ENCODE measurements at regions not wholly inside any gene's neighbourhood (a gene's known extent, or its start where the extent isn't known, plus 50 kb on each side); places are given as distances from the start of the nearest gene placed in this dataset.

DNA sequence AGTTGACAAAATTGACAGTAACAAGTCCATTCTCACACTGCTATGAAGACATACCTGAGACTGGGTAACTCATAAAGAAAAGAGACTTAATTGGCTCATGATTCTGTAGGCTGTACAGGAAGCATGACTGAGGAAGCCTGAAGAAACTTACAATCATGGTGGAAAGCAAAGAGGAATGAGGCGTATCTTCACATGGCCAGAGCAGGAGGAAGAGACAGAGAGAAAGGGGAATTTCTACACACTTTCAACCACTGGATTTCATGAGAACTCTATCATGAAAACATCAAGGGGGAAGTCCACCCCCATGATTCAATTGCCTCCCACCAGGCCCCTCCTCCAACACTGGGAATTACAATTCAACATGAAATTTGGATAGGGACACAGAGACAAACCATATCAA, 758.4 kb upstream of the SLITRK1 start:
- no peaks in the 10 kb centered on the region for H3K9me3 ChIP-seq (ENCODE audit: low read length)
- intact Hi-C loops (cut with micrococcal nuclease): loop anchor here (10.0 kb wide), 2 partner anchors 66 to 1316 kb away; no protein-coding TSS in a partner anchor
- H3K4me2 ChIP-seq (ENCODE audit: low read length): no peak overlapping the region
- no peaks in the 10 kb centered on the region for H3K79me2 ChIP-seq (ENCODE audit: low read length)
- no peak overlapping the region for H3K9ac ChIP-seq (ENCODE audit: low read length)
- H3K4me3 ChIP-seq (ENCODE audit: low read length): no peak overlapping the region
- BruUV-seq (replicated peaks): no TSS peak
- no peaks in the 10 kb centered on the region for H3F3A ChIP-seq (ENCODE audit: low read length, unreplicated experiment)
- DNase-seq (no peak), ATAC-seq (no peak)
- H3K27ac ChIP-seq (ENCODE audit: low read length): no peak overlapping the region
- H3K27me3 ChIP-seq (ENCODE audit: low read length): no peaks in the 10 kb centered on the region
- CTCF ChIA-PET: no interaction called here
- no peaks in the 10 kb centered on the region for H3K36me3 ChIP-seq (ENCODE audit: low read depth, low read length)
- no peaks in the 10 kb centered on the region for H3K9me2 ChIP-seq (replicated peaks; ENCODE audit: low read length)
- no peak for TF ChIP-seq EZH2phosphoT487 (IDR thresholded peaks at IDR 0.05; ENCODE audit: borderline replicate concordance, low read length)
- TF ChIP-seq, protein P1, sequence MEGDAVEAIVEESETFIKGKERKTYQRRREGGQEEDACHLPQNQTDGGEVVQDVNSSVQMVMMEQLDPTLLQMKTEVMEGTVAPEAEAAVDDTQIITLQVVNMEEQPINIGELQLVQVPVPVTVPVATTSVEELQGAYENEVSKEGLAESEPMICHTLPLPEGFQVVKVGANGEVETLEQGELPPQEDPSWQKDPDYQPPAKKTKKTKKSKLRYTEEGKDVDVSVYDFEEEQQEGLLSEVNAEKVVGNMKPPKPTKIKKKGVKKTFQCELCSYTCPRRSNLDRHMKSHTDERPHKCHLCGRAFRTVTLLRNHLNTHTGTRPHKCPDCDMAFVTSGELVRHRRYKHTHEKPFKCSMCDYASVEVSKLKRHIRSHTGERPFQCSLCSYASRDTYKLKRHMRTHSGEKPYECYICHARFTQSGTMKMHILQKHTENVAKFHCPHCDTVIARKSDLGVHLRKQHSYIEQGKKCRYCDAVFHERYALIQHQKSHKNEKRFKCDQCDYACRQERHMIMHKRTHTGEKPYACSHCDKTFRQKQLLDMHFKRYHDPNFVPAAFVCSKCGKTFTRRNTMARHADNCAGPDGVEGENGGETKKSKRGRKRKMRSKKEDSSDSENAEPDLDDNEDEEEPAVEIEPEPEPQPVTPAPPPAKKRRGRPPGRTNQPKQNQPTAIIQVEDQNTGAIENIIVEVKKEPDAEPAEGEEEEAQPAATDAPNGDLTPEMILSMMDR (conservative IDR thresholded peaks at IDR 0.05; ENCODE audit: low read depth, low read length): no peak
- no peak for TF ChIP-seq EZH2 (IDR thresholded peaks at IDR 0.05; ENCODE audit: low read length, unreplicated experiment)
- no peaks in the 10 kb centered on the region for H3K4me1 ChIP-seq (ENCODE audit: insufficient read depth, low read length)
- H4K20me1 ChIP-seq (ENCODE audit: low read length): no peaks in the 10 kb centered on the region
- POLR2A ChIA-PET (ENCODE audit: unreplicated experiment): no interaction called here
- H2AFZ ChIP-seq (ENCODE audit: low read length): no peak overlapping the region

DNA sequence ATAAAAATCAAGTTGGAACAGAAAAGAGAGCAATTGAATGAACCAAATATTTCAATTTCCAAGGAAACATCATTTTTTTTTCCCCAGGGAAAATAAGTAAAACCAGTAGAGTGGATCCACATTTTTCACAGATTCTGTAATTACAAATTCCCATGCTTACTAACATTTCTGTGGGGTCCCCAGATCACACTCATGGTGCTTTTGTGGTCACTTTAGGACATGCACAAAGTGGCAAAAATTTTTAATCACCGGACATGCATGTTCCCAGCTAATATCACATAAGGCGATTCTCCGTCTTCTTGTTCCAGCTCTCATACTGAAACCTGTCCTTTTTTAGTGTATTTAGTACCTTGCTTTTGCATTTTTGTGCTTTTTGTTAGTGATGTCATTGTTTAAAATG, 748.2 kb upstream of the SLITRK1 start:
- no TSS peak for BruUV-seq (replicated peaks)
- intact Hi-C loops (cut with micrococcal nuclease): no loop called here
- Histone ChIP-seq H3K9ac (ENCODE audit: low read length) (no peak overlapping the region), H3K4me1 (ENCODE audit: insufficient read depth, low read length) (no peaks in the 10 kb centered on the region), H3K4me2 (ENCODE audit: low read length) (no peak overlapping the region), H3K36me3 (ENCODE audit: low read depth, low read length) (no peaks in the 10 kb centered on the region), H3K4me3 (ENCODE audit: low read length) (no peak overlapping the region), H3K27me3 (ENCODE audit: low read length) (no peaks in the 10 kb centered on the region), H3F3A (ENCODE audit: low read length, unreplicated experiment) (no peaks in the 10 kb centered on the region), H3K27ac (ENCODE audit: low read length) (no peak overlapping the region), H3K9me3 (ENCODE audit: low read length) (no peaks in the 10 kb centered on the region), H3K79me2 (ENCODE audit: low read length) (no peaks in the 10 kb centered on the region), H4K20me1 (ENCODE audit: low read length) (no peaks in the 10 kb centered on the region), H2AFZ (ENCODE audit: low read length) (no peak overlapping the region), H3K9me2 (replicated peaks; ENCODE audit: low read length) (no peaks in the 10 kb centered on the region)
- TF ChIP-seq EZH2phosphoT487 (IDR thresholded peaks at IDR 0.05; ENCODE audit: borderline replicate concordance, low read length) (no peak), EZH2 (IDR thresholded peaks at IDR 0.05; ENCODE audit: low read length, unreplicated experiment) (no peak)
- TF ChIP-seq, protein P1 (conservative IDR thresholded peaks at IDR 0.05; ENCODE audit: low read depth, low read length): no peak
- DNase-seq (no peak), ATAC-seq (no peak)
- POLR2A ChIA-PET (ENCODE audit: unreplicated experiment): no interaction called here
- CTCF ChIA-PET: no interaction called here

DNA sequence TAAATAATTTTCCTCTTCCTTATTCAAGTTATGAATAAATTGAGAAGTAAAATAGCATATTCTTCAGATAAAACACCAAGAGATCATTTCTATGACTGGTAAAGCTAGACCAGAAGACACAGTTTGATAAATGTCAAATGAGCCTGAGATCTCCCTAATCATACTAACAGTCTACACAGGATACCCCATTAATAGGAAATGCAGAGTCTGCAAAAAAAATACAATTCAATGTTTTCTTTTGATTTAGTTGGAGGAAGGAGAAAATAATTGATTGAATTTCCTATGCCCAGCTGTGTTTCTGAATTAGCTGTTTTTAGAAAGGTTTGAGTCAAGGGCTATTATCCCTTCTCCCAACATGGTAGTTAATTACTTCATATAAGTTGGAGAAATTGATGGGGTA, 734.6 kb upstream of the SLITRK1 start:
- CTCF ChIA-PET: no interaction called here

More for the DNA sequence above, 734.6 kb upstream of the SLITRK1 start:
- Histone ChIP-seq H3K27ac (ENCODE audit: low read length) (no peak overlapping the region), H3K27me3 (ENCODE audit: low read length) (no peaks in the 10 kb centered on the region), H3F3A (ENCODE audit: low read length, unreplicated experiment) (no peaks in the 10 kb centered on the region), H3K4me1 (ENCODE audit: insufficient read depth, low read length) (no peaks in the 10 kb centered on the region), H2AFZ (ENCODE audit: low read length) (no peak overlapping the region), H3K4me2 (ENCODE audit: low read length) (no peak overlapping the region), H3K79me2 (ENCODE audit: low read length) (no peaks in the 10 kb centered on the region), H4K20me1 (ENCODE audit: low read length) (no peaks in the 10 kb centered on the region), H3K9me3 (ENCODE audit: low read length) (no peaks in the 10 kb centered on the region), H3K9me2 (replicated peaks; ENCODE audit: low read length) (no peaks in the 10 kb centered on the region), H3K9ac (ENCODE audit: low read length) (no peak overlapping the region), H3K36me3 (ENCODE audit: low read depth, low read length) (no peaks in the 10 kb centered on the region), H3K4me3 (ENCODE audit: low read length) (no peak overlapping the region)
- BruUV-seq (replicated peaks): no TSS peak
- DNase-seq (no peak), ATAC-seq (no peak)
- intact Hi-C loops (cut with micrococcal nuclease): no loop called here
- TF ChIP-seq, protein P1 (conservative IDR thresholded peaks at IDR 0.05; ENCODE audit: low read depth, low read length): no peak
- TF ChIP-seq EZH2 (IDR thresholded peaks at IDR 0.05; ENCODE audit: low read length, unreplicated experiment) (no peak), EZH2phosphoT487 (IDR thresholded peaks at IDR 0.05; ENCODE audit: borderline replicate concordance, low read length) (no peak)
- POLR2A ChIA-PET (ENCODE audit: unreplicated experiment): no interaction called here
